ENCODE measurements at regions not wholly inside any gene's neighbourhood (a gene's known extent, or its start where the extent isn't known, plus 50 kb on each side); places are given as distances from the start of the nearest gene placed in this dataset.

- DNase-seq (ENCODE audit: low spot score in 2 of 2) (no peak), ATAC-seq (replicated peaks; ENCODE audit: extremely low read depth, poor library complexity, severe bottlenecking) (no peak)
- Mint-ChIP-seq H3K27ac (ENCODE audit: low read depth) (no peak overlapping the region), H3K4me1 (no peaks in the 10 kb centered on the region), H3K27me3 (no peaks in the 10 kb centered on the region), H3K4me3 (no peak overlapping the region), H3K9me3 (peaks cover 12% of the 10 kb centered on the region), H3K36me3 (ENCODE audit: insufficient read depth) (no peaks in the 10 kb centered on the region)
These were observed 705.9 kb downstream of the CCDC85A start for GRCh38 chr2:56889738-56890137.

- Mint-ChIP-seq H3K36me3 (ENCODE audit: insufficient read depth) (no peaks in the 10 kb centered on the region), H3K4me3 (no peak overlapping the region), H3K27me3 (no peaks in the 10 kb centered on the region), H3K27ac (ENCODE audit: low read depth) (no peak overlapping the region), H3K4me1 (no peaks in the 10 kb centered on the region), H3K9me3 (peaks cover 3% of the 10 kb centered on the region)
- no peak for ATAC-seq (replicated peaks; ENCODE audit: extremely low read depth, poor library complexity, severe bottlenecking)
- DNase-seq (ENCODE audit: low spot score in 2 of 2) = no peak
These were observed 708.6 kb downstream of the CCDC85A start for GRCh38 chr2:56892382-56892781.

GRCh38 chr2:56898986-56899385 lies 715.2 kb downstream of the CCDC85A start:
- Mint-ChIP-seq H3K27ac (ENCODE audit: low read depth) (no peak overlapping the region), H3K27me3 (no peaks in the 10 kb centered on the region), H3K36me3 (ENCODE audit: insufficient read depth) (no peaks in the 10 kb centered on the region), H3K4me3 (no peak overlapping the region), H3K9me3 (peaks cover 5% of the 10 kb centered on the region), H3K4me1 (no peaks in the 10 kb centered on the region)
- ATAC-seq (replicated peaks; ENCODE audit: extremely low read depth, poor library complexity, severe bottlenecking) = no peak
- DNase-seq (ENCODE audit: low spot score in 2 of 2) = no peak

- no peak overlapping the region for H3K27ac Mint-ChIP-seq (ENCODE audit: low read depth)
- DNase-seq (ENCODE audit: low spot score in 2 of 2) (no peak), ATAC-seq (replicated peaks; ENCODE audit: extremely low read depth, poor library complexity, severe bottlenecking) (no peak)
- H3K9me3 Mint-ChIP-seq = peaks cover 25% of the 10 kb centered on the region
- no peaks in the 10 kb centered on the region for H3K27me3 Mint-ChIP-seq
- H3K36me3 Mint-ChIP-seq (ENCODE audit: insufficient read depth) = peaks cover 2% of the 10 kb centered on the region
- H3K4me3 Mint-ChIP-seq = no peak overlapping the region
- no peaks in the 10 kb centered on the region for H3K4me1 Mint-ChIP-seq
These were observed 728.7 kb downstream of the CCDC85A start for GRCh38 chr2:56912490-56912889.

GRCh38 chr2:56918790-56919189 lies 735.0 kb downstream of the CCDC85A start:
- Mint-ChIP-seq H3K9me3 (peaks cover 33% of the 10 kb centered on the region), H3K4me1 (no peaks in the 10 kb centered on the region)

GRCh38 chr2:56933976-56934375 lies 750.2 kb downstream of the CCDC85A start:
- no peaks in the 10 kb centered on the region for H3K4me1 Mint-ChIP-seq
- no peaks in the 10 kb centered on the region for H3K36me3 Mint-ChIP-seq (ENCODE audit: insufficient read depth)
- no peaks in the 10 kb centered on the region for H3K27me3 Mint-ChIP-seq
- peaks cover 12% of the 10 kb centered on the region for H3K9me3 Mint-ChIP-seq
- DNase-seq (ENCODE audit: low spot score in 2 of 2) (no peak), ATAC-seq (replicated peaks; ENCODE audit: extremely low read depth, poor library complexity, severe bottlenecking) (no peak)
- no peak overlapping the region for H3K4me3 Mint-ChIP-seq
- no peak overlapping the region for H3K27ac Mint-ChIP-seq (ENCODE audit: low read depth)

More at GRCh38 chr2:56918790-56919189, 735.0 kb downstream of the CCDC85A start:
- Mint-ChIP-seq H3K27ac (ENCODE audit: low read depth) (no peak overlapping the region), H3K36me3 (ENCODE audit: insufficient read depth) (no peaks in the 10 kb centered on the region), H3K27me3 (no peaks in the 10 kb centered on the region), H3K4me3 (no peak overlapping the region)
- DNase-seq (ENCODE audit: low spot score in 2 of 2) (no peak), ATAC-seq (replicated peaks; ENCODE audit: extremely low read depth, poor library complexity, severe bottlenecking) (no peak)

- Mint-ChIP-seq H3K4me3 (no peak overlapping the region), H3K36me3 (ENCODE audit: insufficient read depth) (no peaks in the 10 kb centered on the region), H3K9me3 (peaks cover 6% of the 10 kb centered on the region), H3K27ac (ENCODE audit: low read depth) (no peak overlapping the region), H3K4me1 (no peaks in the 10 kb centered on the region), H3K27me3 (no peaks in the 10 kb centered on the region)
- no peak for DNase-seq (ENCODE audit: low spot score in 2 of 2)
- ATAC-seq (replicated peaks; ENCODE audit: extremely low read depth, poor library complexity, severe bottlenecking) = no peak
These were observed 751.1 kb downstream of the CCDC85A start for GRCh38 chr2:56934866-56935265.

GRCh38 chr2:56940054-56940453 lies 756.3 kb downstream of the CCDC85A start:
- no peaks in the 10 kb centered on the region for H3K27me3 Mint-ChIP-seq
- DNase-seq (ENCODE audit: low spot score in 2 of 2) = no peak
- no peak for ATAC-seq (replicated peaks; ENCODE audit: extremely low read depth, poor library complexity, severe bottlenecking)

GRCh38 chr2:56952871-56953270 lies 769.1 kb downstream of the CCDC85A start:
- Mint-ChIP-seq H3K4me3 (no peak overlapping the region), H3K9me3 (peaks cover 31% of the 10 kb centered on the region), H3K4me1 (no peaks in the 10 kb centered on the region), H3K36me3 (ENCODE audit: insufficient read depth) (no peaks in the 10 kb centered on the region), H3K27me3 (no peaks in the 10 kb centered on the region), H3K27ac (ENCODE audit: low read depth) (no peak overlapping the region)
- DNase-seq (ENCODE audit: low spot score in 2 of 2) (no peak), ATAC-seq (replicated peaks; ENCODE audit: extremely low read depth, poor library complexity, severe bottlenecking) (no peak)

More at GRCh38 chr2:56940054-56940453, 756.3 kb downstream of the CCDC85A start:
- Mint-ChIP-seq H3K9me3 (peaks cover 21% of the 10 kb centered on the region), H3K4me3 (no peak overlapping the region), H3K27ac (ENCODE audit: low read depth) (no peak overlapping the region), H3K4me1 (no peaks in the 10 kb centered on the region), H3K36me3 (ENCODE audit: insufficient read depth) (no peaks in the 10 kb centered on the region)

- Mint-ChIP-seq H3K4me1 (no peaks in the 10 kb centered on the region), H3K27ac (ENCODE audit: low read depth) (no peak overlapping the region), H3K36me3 (ENCODE audit: insufficient read depth) (no peaks in the 10 kb centered on the region), H3K27me3 (no peaks in the 10 kb centered on the region), H3K4me3 (no peak overlapping the region), H3K9me3 (peaks cover 24% of the 10 kb centered on the region)
- no peak for ATAC-seq (replicated peaks; ENCODE audit: extremely low read depth, poor library complexity, severe bottlenecking)
- DNase-seq (ENCODE audit: low spot score in 2 of 2) = no peak
These were observed 776.8 kb downstream of the CCDC85A start for GRCh38 chr2:56960581-56960980.

GRCh38 chr2:56962673-56963072 lies 778.9 kb downstream of the CCDC85A start:
- ATAC-seq (replicated peaks; ENCODE audit: extremely low read depth, poor library complexity, severe bottlenecking) (no peak), DNase-seq (ENCODE audit: low spot score in 2 of 2) (no peak)
- no peak overlapping the region for H3K4me3 Mint-ChIP-seq
- no peak overlapping the region for H3K27ac Mint-ChIP-seq (ENCODE audit: low read depth)
- H3K36me3 Mint-ChIP-seq (ENCODE audit: insufficient read depth) = no peaks in the 10 kb centered on the region
- H3K4me1 Mint-ChIP-seq = no peaks in the 10 kb centered on the region
- H3K27me3 Mint-ChIP-seq = no peaks in the 10 kb centered on the region
- H3K9me3 Mint-ChIP-seq = peaks cover 22% of the 10 kb centered on the region

GRCh38 chr2:56969513-56969912 lies 785.7 kb downstream of the CCDC85A start:
- no peak overlapping the region for H3K4me3 Mint-ChIP-seq
- H3K9me3 Mint-ChIP-seq = peaks cover 23% of the 10 kb centered on the region
- H3K27ac Mint-ChIP-seq (ENCODE audit: low read depth) = no peak overlapping the region
- no peaks in the 10 kb centered on the region for H3K27me3 Mint-ChIP-seq
- H3K36me3 Mint-ChIP-seq (ENCODE audit: insufficient read depth) = no peaks in the 10 kb centered on the region
- no peaks in the 10 kb centered on the region for H3K4me1 Mint-ChIP-seq
- no peak for DNase-seq (ENCODE audit: low spot score in 2 of 2)
- ATAC-seq (replicated peaks; ENCODE audit: extremely low read depth, poor library complexity, severe bottlenecking) = no peak

- H3K36me3 Mint-ChIP-seq (ENCODE audit: insufficient read depth) = no peaks in the 10 kb centered on the region
- no peaks in the 10 kb centered on the region for H3K27me3 Mint-ChIP-seq
- no peak for ATAC-seq (replicated peaks; ENCODE audit: extremely low read depth, poor library complexity, severe bottlenecking)
- H3K4me1 Mint-ChIP-seq = no peaks in the 10 kb centered on the region
- peaks cover 23% of the 10 kb centered on the region for H3K9me3 Mint-ChIP-seq
- no peak overlapping the region for H3K27ac Mint-ChIP-seq (ENCODE audit: low read depth)
- H3K4me3 Mint-ChIP-seq = no peak overlapping the region
- DNase-seq (ENCODE audit: low spot score in 2 of 2) = no peak
These were observed 787.7 kb downstream of the CCDC85A start for GRCh38 chr2:56971383-56971974.
